ENCODE measurements at regions not wholly inside any gene's neighbourhood (a gene's known extent, or its start where the extent isn't known, plus 50 kb on each side); places are given as distances from the start of the nearest gene placed in this dataset.

DNA sequence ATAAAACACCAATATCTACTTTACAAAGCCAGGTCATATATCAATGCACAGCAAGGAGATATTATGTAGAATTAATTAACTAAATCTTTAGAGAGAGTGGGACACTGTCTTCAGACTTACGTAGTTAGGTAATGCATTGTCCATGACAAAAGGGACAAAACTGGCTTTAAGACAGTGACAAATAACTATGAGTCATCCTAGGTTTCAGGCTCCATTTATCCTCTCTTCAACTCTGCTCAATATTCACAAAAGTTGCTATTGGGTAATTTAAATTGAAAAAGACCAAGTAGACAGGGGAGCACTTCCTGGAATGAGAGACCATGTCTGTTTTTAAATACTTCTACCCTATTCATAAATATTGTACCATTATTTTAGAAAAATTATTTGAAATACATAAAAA is 464.5 kb downstream of the ARL4A start:
- TF ChIP-seq POLR2AphosphoS5 (IDR thresholded peaks at IDR 0.05) = no peak
- TF ChIP-seq, protein P1, sequence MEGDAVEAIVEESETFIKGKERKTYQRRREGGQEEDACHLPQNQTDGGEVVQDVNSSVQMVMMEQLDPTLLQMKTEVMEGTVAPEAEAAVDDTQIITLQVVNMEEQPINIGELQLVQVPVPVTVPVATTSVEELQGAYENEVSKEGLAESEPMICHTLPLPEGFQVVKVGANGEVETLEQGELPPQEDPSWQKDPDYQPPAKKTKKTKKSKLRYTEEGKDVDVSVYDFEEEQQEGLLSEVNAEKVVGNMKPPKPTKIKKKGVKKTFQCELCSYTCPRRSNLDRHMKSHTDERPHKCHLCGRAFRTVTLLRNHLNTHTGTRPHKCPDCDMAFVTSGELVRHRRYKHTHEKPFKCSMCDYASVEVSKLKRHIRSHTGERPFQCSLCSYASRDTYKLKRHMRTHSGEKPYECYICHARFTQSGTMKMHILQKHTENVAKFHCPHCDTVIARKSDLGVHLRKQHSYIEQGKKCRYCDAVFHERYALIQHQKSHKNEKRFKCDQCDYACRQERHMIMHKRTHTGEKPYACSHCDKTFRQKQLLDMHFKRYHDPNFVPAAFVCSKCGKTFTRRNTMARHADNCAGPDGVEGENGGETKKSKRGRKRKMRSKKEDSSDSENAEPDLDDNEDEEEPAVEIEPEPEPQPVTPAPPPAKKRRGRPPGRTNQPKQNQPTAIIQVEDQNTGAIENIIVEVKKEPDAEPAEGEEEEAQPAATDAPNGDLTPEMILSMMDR (IDR thresholded peaks at IDR 0.05) = no peak

All from suprapubic skin (tissue), 3 donors.